PFSK-1 (cell line): ENCODE measurements at regions not wholly inside any gene's neighbourhood (a gene's known extent, or its start where the extent isn't known, plus 50 kb on each side); places are given as distances from the start of the nearest gene placed in this dataset.

ENCODE experiments used
- FOXP2 ChIP-seq: optimal IDR thresholded peaks from 2 replicates; pipeline ENCODE3; 2011; ENCODE audit warnings: borderline replicate concordance, control low read depth, inconsistent platforms; ENCODE audit not compliant: insufficient read depth; ENCODE audit errors: extremely low read length, extremely low read depth
- POLR2AphosphoS5 ChIP-seq: IDR thresholded peaks from 2 replicates; pipeline ENCODE4 v1.6.1; 2012; ENCODE audit warnings: low read depth, mild to moderate bottlenecking, control low read depth, low read length, moderate library complexity
- SIN3A ChIP-seq: IDR thresholded peaks from 2 replicates; pipeline ENCODE4 v1.6.1; 2012; ENCODE audit warnings: mild to moderate bottlenecking, low read length, moderate library complexity, borderline replicate concordance; ENCODE audit not compliant: insufficient read depth
- TAF1 ChIP-seq: IDR thresholded peaks from 2 replicates; pipeline ENCODE4 v1.6.1; 2012; ENCODE audit warnings: low read length, control low read depth, borderline replicate concordance; ENCODE audit not compliant: insufficient read depth
- TF ChIP-seq, protein P1 (sequence below), 2 experiments: IDR thresholded peaks; 2 replicates each; pipeline versions ENCODE4 v1.6.1 to v1.8.0; 2011 to 2012; ENCODE audit warnings: low read depth in 2 of 2, low read length in 2 of 2, control low read depth in 1 of 2, inconsistent platforms in 1 of 2, mild to moderate bottlenecking in 1 of 2, moderate library complexity in 1 of 2; ENCODE audit not compliant: insufficient read depth in 1 of 2

DNA sequence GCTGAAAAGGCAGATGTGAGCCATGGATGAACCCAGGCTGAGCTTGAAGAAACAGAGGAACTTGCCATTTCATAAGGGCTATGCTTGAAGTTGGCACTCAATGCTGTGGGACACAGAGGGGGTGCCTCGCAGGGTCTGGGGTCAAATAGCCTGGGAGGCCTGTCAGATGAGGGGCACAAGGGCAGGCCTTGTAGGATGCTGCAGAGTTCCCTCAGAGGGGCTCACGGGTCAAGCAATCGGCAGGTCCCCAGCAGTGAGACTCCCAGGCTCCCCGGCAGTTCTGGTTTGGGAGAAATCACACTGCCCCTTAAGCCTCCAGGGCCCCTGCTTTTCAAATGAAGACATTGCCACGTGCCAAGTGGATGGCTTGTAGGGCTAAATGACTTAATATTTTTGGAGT is 116.7 kb upstream of the GRIK3 start:
- TF ChIP-seq SIN3A = no peak
- TF ChIP-seq FOXP2 = no peak
- TF ChIP-seq, protein P1, sequence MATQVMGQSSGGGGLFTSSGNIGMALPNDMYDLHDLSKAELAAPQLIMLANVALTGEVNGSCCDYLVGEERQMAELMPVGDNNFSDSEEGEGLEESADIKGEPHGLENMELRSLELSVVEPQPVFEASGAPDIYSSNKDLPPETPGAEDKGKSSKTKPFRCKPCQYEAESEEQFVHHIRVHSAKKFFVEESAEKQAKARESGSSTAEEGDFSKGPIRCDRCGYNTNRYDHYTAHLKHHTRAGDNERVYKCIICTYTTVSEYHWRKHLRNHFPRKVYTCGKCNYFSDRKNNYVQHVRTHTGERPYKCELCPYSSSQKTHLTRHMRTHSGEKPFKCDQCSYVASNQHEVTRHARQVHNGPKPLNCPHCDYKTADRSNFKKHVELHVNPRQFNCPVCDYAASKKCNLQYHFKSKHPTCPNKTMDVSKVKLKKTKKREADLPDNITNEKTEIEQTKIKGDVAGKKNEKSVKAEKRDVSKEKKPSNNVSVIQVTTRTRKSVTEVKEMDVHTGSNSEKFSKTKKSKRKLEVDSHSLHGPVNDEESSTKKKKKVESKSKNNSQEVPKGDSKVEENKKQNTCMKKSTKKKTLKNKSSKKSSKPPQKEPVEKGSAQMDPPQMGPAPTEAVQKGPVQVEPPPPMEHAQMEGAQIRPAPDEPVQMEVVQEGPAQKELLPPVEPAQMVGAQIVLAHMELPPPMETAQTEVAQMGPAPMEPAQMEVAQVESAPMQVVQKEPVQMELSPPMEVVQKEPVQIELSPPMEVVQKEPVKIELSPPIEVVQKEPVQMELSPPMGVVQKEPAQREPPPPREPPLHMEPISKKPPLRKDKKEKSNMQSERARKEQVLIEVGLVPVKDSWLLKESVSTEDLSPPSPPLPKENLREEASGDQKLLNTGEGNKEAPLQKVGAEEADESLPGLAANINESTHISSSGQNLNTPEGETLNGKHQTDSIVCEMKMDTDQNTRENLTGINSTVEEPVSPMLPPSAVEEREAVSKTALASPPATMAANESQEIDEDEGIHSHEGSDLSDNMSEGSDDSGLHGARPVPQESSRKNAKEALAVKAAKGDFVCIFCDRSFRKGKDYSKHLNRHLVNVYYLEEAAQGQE (IDR thresholded peaks at IDR 0.05; ENCODE audit: insufficient read depth in 1 of 2, low read depth in 2 of 2, low read length in 2 of 2) = no peak
- no peak for TF ChIP-seq TAF1
- no peak for TF ChIP-seq POLR2AphosphoS5

DNA sequence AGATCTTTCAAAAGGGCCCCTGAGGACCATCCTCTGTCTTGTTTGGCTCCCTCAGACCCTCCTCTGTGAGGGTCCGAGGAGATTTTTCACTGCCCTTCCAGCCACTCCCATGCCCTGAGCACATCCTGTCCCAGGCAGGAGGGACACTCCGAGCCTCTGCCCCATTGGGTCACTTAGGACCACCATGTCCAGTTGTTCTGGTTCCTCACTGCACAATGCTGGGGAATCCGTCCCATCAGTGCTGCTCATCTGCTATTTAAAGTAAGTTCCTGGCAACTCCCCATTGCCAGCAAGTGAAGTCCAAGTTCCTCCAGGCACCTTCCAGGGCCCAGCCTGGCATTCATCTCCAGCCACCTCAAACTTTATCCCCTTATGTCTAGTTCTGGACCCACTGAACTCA is 117.5 kb upstream of the GRIK3 start:
- TF ChIP-seq, protein P1 (IDR thresholded peaks at IDR 0.05; ENCODE audit: insufficient read depth in 1 of 2, low read depth in 2 of 2, low read length in 2 of 2) = no peak
- TF ChIP-seq FOXP2 (no peak), SIN3A (no peak), POLR2AphosphoS5 (no peak), TAF1 (no peak)

DNA sequence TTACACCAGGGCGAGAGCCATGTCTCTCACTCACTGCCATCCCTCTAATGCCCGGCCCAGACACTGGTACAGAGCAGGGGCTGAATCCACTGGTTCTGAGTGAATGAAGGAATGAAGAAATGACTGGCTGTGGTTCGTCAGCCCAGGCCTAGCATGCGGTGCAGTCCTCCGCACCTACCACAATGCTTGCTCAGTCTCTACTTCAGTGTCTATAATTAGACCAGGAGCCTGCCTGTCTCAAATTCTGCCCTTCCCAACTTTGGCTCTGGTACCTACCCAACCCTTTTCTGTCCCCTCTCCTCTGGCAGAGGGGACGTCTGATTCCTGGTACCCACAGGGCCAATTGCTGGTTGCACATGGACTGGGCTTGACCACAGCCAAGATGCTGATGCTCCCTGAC is 118.2 kb upstream of the GRIK3 start:
- TF ChIP-seq POLR2AphosphoS5 = no peak
- TF ChIP-seq, protein P1 (IDR thresholded peaks at IDR 0.05; ENCODE audit: insufficient read depth in 1 of 2, low read depth in 2 of 2, low read length in 2 of 2) = no peak
- TF ChIP-seq TAF1 = no peak
- TF ChIP-seq FOXP2 = no peak
- TF ChIP-seq SIN3A = no peak

DNA sequence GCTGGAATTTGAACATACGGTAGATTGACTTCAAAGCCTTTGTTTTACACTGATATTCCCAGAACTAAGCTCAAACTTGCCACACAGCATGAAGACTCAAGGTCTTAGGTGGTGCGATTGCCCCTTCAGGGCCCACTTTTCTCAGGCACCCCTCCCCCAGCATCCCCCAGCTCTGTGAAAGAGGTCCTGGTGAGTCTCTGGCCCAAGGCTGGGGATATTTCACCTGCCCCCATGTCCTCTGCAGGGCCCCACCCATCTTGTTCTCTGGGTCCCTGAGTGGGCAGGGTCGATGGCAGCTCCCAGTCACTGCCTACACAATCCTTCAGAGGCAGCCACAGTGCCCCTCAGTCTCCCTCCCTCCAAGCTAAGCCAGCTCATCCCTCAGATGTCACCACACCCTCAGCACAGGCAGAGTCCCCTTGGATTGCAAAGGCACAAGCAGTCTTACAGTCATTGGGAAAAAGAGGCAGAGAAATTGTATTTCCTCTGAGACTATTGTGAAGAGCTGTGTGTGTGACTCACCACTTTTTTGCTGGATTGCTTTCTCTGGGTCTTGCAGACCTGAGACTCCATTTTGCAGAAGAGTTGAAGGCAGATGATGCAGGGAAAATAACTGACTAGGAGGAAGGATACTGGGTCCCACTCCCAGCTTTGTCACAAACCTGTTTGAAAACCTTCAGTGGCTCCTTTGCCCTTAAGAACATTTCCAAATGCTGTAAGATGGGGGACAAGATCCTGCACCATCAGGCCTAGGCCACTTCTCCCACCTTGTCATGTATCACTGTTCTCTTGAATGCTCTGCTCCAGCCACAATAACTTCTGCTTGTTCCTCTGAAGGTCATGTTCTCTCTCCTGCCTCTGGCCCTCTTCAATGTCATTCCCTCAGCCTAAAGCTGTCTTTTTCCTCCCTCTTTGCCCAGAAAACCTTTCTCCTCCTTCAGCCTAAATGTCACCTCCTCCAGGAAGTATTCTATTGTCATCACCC is 119.1 kb upstream of the GRIK3 start:
- no peak for TF ChIP-seq FOXP2
- TF ChIP-seq TAF1 = no peak
- TF ChIP-seq, protein P1 (IDR thresholded peaks at IDR 0.05; ENCODE audit: insufficient read depth in 1 of 2, low read depth in 2 of 2, low read length in 2 of 2) = no peak
- no peak for TF ChIP-seq SIN3A
- no peak for TF ChIP-seq POLR2AphosphoS5
